K562 (cell line): ENCODE measurements at regions not wholly inside any gene's neighbourhood (a gene's known extent, or its start where the extent isn't known, plus 50 kb on each side); places are given as distances from the start of the nearest gene placed in this dataset.

Experiments used
- CBX3 ChIP-seq, 2 experiments: IDR thresholded peaks; 1 replicate in 1 of 2; 2 replicates in 1 of 2; pipeline ENCODE4 v1.6.1; 2012; ENCODE audit warnings: inconsistent platforms in 2 of 2, low read length in 2 of 2, borderline replicate concordance in 1 of 2, control low read depth in 1 of 2
- CC2D1A ChIP-seq: fragments of 450-650 bp; IDR thresholded peaks from 2 replicates; pipeline ENCODE4 v1.6.1; 2017; ENCODE audit warnings: mild to moderate bottlenecking
- CTCF ChIP-seq, 3 experiments: IDR thresholded peaks in 2 of 3; conservative IDR thresholded peaks in 1 of 3; 2 replicates each; pipeline ENCODE4 v1.5.1; 2011 to 2012; ENCODE audit warnings: low read length in 3 of 3, mild to moderate bottlenecking in 3 of 3, control low read depth in 2 of 3, improper control_type of control experiment in 1 of 3, inconsistent platforms in 1 of 3, low read depth in 1 of 3, mixed read lengths in 1 of 3, moderate library complexity in 1 of 3; ENCODE audit not compliant: insufficient read depth in 2 of 3
- EZH2 ChIP-seq: IDR thresholded peaks from 2 replicates; pipeline ENCODE4 v1.6.1; 2012; ENCODE audit warnings: low read depth, mild to moderate bottlenecking, inconsistent platforms, low read length, borderline replicate concordance
- FOXM1 ChIP-seq, 2 experiments: fragments of 450-650 bp in 1 of 2; sonication (generic) in 1 of 2; formaldehyde crosslinking in 1 of 2; IDR thresholded peaks; 2 replicates each; pipeline versions ENCODE4 v1.6.1 to v1.9.0; 2017 to 2022; ENCODE audit warnings: low read depth in 2 of 2, mild to moderate bottlenecking in 2 of 2, missing genetic modification reagents in 1 of 2, moderate library complexity in 1 of 2
- MEF2A ChIP-seq: IDR thresholded peaks from 2 replicates; pipeline ENCODE4 v1.6.1; 2011; ENCODE audit warnings: low read depth, mild to moderate bottlenecking, low read length, moderate library complexity; ENCODE audit not compliant: control insufficient read depth
- POLR2A ChIP-seq: fragments of 450-650 bp; conservative IDR thresholded peaks from 2 replicates; pipeline ENCODE4 v1.6.1; 2016
- RBM39 ChIP-seq: fragments of 200-400 bp; formaldehyde crosslinking; optimal IDR thresholded peaks from 2 replicates; pipeline ENCODE3; 2018; ENCODE audit warnings: low read depth, low read length
- TAF1 ChIP-seq: IDR thresholded peaks from 2 replicates; pipeline ENCODE4 v1.6.1; 2011; ENCODE audit warnings: mild to moderate bottlenecking, low read length, moderate library complexity; ENCODE audit not compliant: insufficient read depth, control insufficient read depth, severe bottlenecking; ENCODE audit errors: extremely low read depth
- ZBTB33 ChIP-seq: sonication (generic); formaldehyde crosslinking; IDR thresholded peaks from 2 replicates; pipeline ENCODE4 v1.8.1; 2023; ENCODE audit warnings: mild to moderate bottlenecking, missing genetic modification reagents
- ZFP36 ChIP-seq: fragments of 150-350 bp; IDR thresholded peaks from 2 replicates; pipeline ENCODE4 v1.6.1; 2018; ENCODE audit warnings: low read length, low read depth; ENCODE audit not compliant: partially characterized antibody
- ZNF140 ChIP-seq: fragments of 250-450 bp; sonication (Bioruptor Pico); IDR thresholded peaks from 2 replicates; pipeline ENCODE4 v1.8.0; 2021; ENCODE audit warnings: moderate library complexity, mild to moderate bottlenecking, inconsistent platforms
- TF ChIP-seq, protein P1 (sequence below): fragments of 450-650 bp; IDR thresholded peaks from 2 replicates; pipeline ENCODE4 v1.6.1; 2016; ENCODE audit warnings: low read depth

- TF ChIP-seq CC2D1A (no peak), CBX3 (IDR thresholded peaks at IDR 0.05; ENCODE audit: borderline replicate concordance in 1 of 2, low read length in 2 of 2) (no peak), POLR2A (no peak), MEF2A (no peak), ZFP36 (no peak), CTCF (IDR thresholded peaks at IDR 0.05 in 2 of 3, conservative IDR thresholded peaks at IDR 0.05 in 1 of 3; ENCODE audit: insufficient read depth in 2 of 3, low read depth in 1 of 3, low read length in 3 of 3) (no peak), RBM39 (no peak), FOXM1 (IDR thresholded peaks at IDR 0.05; ENCODE audit: low read depth) (no peak), FOXM1 (CRISPR knock-in tag; IDR thresholded peaks at IDR 0.05; ENCODE audit: low read depth) (no peak), EZH2 (no peak), ZNF140 (no peak), ZBTB33 (CRISPR knock-in tag) (no peak), TAF1 (no peak)
- TF ChIP-seq, protein P1, sequence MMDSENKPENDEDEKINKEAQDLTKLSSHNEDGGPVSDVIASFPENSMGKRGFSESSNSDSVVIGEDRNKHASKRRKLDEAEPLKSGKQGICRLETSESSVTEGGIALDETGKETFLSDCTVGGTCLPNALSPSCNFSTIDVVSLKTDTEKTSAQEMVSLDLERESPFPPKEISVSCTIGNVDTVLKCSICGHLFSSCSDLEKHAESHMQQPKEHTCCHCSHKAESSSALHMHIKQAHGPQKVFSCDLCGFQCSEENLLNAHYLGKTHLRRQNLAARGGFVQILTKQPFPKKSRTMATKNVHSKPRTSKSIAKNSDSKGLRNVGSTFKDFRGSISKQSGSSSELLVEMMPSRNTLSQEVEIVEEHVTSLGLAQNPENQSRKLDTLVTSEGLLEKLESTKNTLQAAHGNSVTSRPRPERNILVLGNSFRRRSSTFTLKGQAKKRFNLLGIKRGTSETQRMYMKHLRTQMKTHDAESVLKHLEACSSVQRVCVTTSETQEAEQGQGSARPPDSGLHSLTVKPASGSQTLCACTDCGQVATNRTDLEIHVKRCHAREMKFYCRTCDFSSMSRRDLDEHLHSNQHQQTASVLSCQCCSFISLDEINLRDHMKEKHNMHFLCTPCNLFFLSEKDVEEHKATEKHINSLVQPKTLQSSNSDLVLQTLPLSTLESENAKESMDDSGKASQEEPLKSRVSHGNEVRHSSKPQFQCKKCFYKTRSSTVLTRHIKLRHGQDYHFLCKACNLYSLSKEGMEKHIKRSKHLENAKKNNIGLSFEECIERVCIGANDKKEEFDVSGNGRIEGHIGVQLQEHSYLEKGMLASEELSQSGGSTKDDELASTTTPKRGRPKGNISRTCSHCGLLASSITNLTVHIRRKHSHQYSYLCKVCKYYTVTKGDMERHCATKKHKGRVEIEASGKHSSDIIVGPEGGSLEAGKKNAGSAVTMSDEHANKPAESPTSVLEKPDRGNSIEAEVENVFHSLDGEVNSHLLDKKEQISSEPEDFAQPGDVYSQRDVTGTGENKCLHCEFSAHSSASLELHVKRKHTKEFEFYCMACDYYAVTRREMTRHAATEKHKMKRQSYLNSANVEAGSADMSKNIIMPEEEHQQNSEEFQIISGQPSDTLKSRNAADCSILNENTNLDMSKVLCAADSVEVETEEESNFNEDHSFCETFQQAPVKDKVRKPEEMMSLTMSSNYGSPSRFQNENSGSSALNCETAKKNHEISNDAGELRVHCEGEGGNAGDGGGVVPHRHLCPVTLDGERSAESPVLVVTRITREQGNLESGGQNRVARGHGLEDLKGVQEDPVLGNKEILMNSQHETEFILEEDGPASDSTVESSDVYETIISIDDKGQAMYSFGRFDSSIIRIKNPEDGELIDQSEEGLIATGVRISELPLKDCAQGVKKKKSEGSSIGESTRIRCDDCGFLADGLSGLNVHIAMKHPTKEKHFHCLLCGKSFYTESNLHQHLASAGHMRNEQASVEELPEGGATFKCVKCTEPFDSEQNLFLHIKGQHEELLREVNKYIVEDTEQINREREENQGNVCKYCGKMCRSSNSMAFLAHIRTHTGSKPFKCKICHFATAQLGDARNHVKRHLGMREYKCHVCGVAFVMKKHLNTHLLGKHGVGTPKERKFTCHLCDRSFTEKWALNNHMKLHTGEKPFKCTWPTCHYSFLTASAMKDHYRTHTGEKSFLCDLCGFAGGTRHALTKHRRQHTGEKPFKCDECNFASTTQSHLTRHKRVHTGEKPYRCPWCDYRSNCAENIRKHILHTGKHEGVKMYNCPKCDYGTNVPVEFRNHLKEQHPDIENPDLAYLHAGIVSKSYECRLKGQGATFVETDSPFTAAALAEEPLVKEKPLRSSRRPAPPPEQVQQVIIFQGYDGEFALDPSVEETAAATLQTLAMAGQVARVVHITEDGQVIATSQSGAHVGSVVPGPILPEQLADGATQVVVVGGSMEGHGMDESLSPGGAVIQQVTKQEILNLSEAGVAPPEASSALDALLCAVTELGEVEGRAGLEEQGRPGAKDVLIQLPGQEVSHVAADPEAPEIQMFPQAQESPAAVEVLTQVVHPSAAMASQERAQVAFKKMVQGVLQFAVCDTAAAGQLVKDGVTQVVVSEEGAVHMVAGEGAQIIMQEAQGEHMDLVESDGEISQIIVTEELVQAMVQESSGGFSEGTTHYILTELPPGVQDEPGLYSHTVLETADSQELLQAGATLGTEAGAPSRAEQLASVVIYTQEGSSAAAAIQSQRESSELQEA: no peak
Measured at GRCh38 chr10:56028298-56029132, 332.5 kb downstream of the ZWINT start.
